ENCODE measurements at regions not wholly inside any gene's neighbourhood (a gene's known extent, or its start where the extent isn't known, plus 50 kb on each side); places are given as distances from the start of the nearest gene placed in this dataset.
A peak's percentile ranks its signal among the peaks of the same experiment; 100 is the strongest.
"Not testable (repeated sequence)": the region's sequence is repeated elsewhere in the genome, so short reads cannot be mapped to it uniquely, and the experiment has no call there.

DNA sequence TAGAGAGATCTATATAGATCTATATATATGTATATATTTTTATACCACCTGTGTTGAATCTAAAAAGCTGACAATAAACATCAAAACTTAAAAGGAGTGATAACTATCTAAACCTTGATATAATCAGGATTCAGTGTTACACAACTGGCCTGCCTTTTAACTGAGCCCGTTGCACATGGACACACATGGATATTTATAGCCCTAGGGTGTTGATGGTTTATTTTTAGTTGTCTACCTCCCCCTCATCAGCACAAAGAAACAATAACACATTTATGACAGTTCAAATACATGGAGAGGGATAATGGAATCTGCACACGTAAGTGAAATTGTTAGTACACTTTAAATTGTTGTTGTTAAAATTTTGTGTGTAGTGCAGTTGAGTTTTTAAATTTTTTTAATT, 336.9 kb downstream of the ZNF248 start:
- no peaks in the 10 kb centered on the region for H3K9me3 ChIP-seq (ENCODE audit: insufficient read depth, low read depth, low read length)
- no peak overlapping the region for H3K4me2 ChIP-seq (ENCODE audit: low read depth, low read length, poor library complexity, severe bottlenecking)
- no peaks in the 10 kb centered on the region for H3F3A ChIP-seq (ENCODE audit: low read depth)

DNA sequence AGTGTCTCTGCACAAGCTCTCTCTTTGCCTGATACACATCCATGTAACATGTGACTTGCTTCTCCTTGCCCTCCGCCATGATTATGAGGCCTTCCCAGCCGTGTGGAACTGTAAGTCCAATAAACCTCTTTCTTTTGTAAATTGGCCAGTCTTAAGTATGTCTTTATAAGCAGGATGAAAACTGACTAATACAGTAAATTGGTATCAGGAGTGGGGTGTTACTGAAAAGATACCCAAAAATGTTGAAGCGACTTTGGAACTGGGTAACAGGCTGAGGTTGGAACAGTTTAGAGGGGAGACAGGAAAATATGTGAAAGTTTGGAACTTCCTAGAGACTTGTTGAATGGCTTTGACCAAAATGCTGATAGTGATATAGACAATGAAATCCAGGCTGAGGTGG, 346.9 kb downstream of the ZNF248 start:
- H3K4me3 ChIP-seq (ENCODE audit: low read length, poor library complexity, severe bottlenecking); H3K79me2 ChIP-seq (ENCODE audit: insufficient read depth, low read length); H3K4me1 ChIP-seq (ENCODE audit: insufficient read depth, low read length, poor library complexity, severe bottlenecking); H2AFZ ChIP-seq (ENCODE audit: low read length); H3F3A ChIP-seq (ENCODE audit: low read depth); H4K20me1 ChIP-seq (ENCODE audit: insufficient read depth, low read length, poor library complexity, severe bottlenecking); H3K9me3 ChIP-seq (ENCODE audit: insufficient read depth, low read depth, low read length); H3K36me3 ChIP-seq (ENCODE audit: insufficient read depth, low read length); H3K4me2 ChIP-seq (ENCODE audit: low read depth, low read length, poor library complexity, severe bottlenecking); H3K27me3 ChIP-seq (ENCODE audit: insufficient read depth, low read length, poor library complexity, severe bottlenecking); H3K9me2 ChIP-seq (replicated peaks; ENCODE audit: low read depth, low read length); H3K9ac ChIP-seq (ENCODE audit: low read depth, low read length, poor library complexity, severe bottlenecking): not testable (repeated sequence)

More for the DNA sequence above, 336.9 kb downstream of the ZNF248 start:
- Histone ChIP-seq H3K9ac (ENCODE audit: low read depth, low read length, poor library complexity, severe bottlenecking) (no peak overlapping the region), H3K4me3 (ENCODE audit: low read length, poor library complexity, severe bottlenecking) (no peak overlapping the region), H3K36me3 (ENCODE audit: insufficient read depth, low read length) (no peaks in the 10 kb centered on the region), H3K27me3 (ENCODE audit: insufficient read depth, low read length, poor library complexity, severe bottlenecking) (no peaks in the 10 kb centered on the region), H3K79me2 (ENCODE audit: insufficient read depth, low read length) (no peaks in the 10 kb centered on the region), H3K4me1 (ENCODE audit: insufficient read depth, low read length, poor library complexity, severe bottlenecking) (no peaks in the 10 kb centered on the region), H4K20me1 (ENCODE audit: insufficient read depth, low read length, poor library complexity, severe bottlenecking) (no peaks in the 10 kb centered on the region), H3K9me2 (replicated peaks; ENCODE audit: low read depth, low read length) (no peaks in the 10 kb centered on the region), H2AFZ (ENCODE audit: low read length) (no peak overlapping the region)
- TF ChIP-seq EZH2phosphoT487 (IDR thresholded peaks at IDR 0.05; ENCODE audit: borderline replicate concordance): no peak
- TF ChIP-seq, protein P1, sequence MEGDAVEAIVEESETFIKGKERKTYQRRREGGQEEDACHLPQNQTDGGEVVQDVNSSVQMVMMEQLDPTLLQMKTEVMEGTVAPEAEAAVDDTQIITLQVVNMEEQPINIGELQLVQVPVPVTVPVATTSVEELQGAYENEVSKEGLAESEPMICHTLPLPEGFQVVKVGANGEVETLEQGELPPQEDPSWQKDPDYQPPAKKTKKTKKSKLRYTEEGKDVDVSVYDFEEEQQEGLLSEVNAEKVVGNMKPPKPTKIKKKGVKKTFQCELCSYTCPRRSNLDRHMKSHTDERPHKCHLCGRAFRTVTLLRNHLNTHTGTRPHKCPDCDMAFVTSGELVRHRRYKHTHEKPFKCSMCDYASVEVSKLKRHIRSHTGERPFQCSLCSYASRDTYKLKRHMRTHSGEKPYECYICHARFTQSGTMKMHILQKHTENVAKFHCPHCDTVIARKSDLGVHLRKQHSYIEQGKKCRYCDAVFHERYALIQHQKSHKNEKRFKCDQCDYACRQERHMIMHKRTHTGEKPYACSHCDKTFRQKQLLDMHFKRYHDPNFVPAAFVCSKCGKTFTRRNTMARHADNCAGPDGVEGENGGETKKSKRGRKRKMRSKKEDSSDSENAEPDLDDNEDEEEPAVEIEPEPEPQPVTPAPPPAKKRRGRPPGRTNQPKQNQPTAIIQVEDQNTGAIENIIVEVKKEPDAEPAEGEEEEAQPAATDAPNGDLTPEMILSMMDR (conservative IDR thresholded peaks at IDR 0.05; ENCODE audit: low read length): no peak

DNA sequence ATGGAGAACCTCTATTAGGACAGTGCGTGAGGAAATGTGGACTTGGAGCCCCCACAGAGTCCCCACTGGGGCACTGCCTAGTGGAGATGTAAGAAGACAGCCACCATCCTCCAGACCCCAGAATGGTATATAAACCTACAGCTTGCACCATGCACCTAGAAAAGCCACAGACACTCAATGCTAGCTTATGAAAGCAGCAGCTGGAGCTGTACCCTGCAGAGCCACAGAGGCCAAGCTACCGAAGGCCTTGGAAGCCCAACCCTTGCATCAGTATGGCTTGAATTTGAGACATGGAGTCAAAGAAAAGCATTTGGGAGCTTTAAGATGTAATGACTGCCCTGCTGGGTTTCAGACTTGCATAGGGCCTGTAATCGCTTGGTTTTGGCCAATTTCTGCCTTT, 361.3 kb downstream of the ZNF248 start:
- Histone ChIP-seq H3K79me2 (ENCODE audit: insufficient read depth, low read length) (no peaks in the 10 kb centered on the region), H3K9me2 (replicated peaks; ENCODE audit: low read depth, low read length) (no peaks in the 10 kb centered on the region), H3K27me3 (ENCODE audit: insufficient read depth, low read length, poor library complexity, severe bottlenecking) (no peaks in the 10 kb centered on the region), H4K20me1 (ENCODE audit: insufficient read depth, low read length, poor library complexity, severe bottlenecking) (no peaks in the 10 kb centered on the region), H3F3A (ENCODE audit: low read depth) (no peaks in the 10 kb centered on the region), H3K4me3 (ENCODE audit: low read length, poor library complexity, severe bottlenecking) (no peak overlapping the region), H2AFZ (ENCODE audit: low read length) (no peak overlapping the region), H3K4me2 (ENCODE audit: low read depth, low read length, poor library complexity, severe bottlenecking) (no peak overlapping the region), H3K4me1 (ENCODE audit: insufficient read depth, low read length, poor library complexity, severe bottlenecking) (no peaks in the 10 kb centered on the region), H3K9me3 (ENCODE audit: insufficient read depth, low read depth, low read length) (no peaks in the 10 kb centered on the region), H3K9ac (ENCODE audit: low read depth, low read length, poor library complexity, severe bottlenecking) (no peak overlapping the region), H3K36me3 (ENCODE audit: insufficient read depth, low read length) (no peaks in the 10 kb centered on the region)
- TF ChIP-seq, protein P1 (conservative IDR thresholded peaks at IDR 0.05; ENCODE audit: low read length): no peak

DNA sequence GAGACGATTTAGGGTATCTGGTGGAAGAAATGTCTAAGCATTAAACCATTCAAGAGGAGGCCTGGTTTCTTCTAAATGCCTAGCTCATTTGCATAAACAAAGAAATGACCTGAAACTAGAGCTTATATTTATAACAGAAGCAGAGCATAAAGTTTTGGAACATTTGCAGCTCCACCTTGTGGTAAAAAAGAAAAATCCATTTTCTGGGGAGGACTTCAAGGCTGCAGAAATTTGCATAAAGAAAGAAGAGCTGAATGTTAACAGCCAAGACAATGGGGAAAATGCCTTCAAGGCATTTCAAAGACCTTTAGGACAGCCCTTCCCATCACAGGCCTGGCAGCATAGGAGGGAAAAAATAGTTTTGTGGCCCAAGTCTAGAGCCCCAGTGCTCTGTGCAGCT, 362.0 kb downstream of the ZNF248 start:
- Histone ChIP-seq H3K4me3 (ENCODE audit: low read length, poor library complexity, severe bottlenecking) (no peak overlapping the region), H3K9me2 (replicated peaks; ENCODE audit: low read depth, low read length) (no peaks in the 10 kb centered on the region), H3K36me3 (ENCODE audit: insufficient read depth, low read length) (no peaks in the 10 kb centered on the region), H3K27me3 (ENCODE audit: insufficient read depth, low read length, poor library complexity, severe bottlenecking) (no peaks in the 10 kb centered on the region), H3K4me1 (ENCODE audit: insufficient read depth, low read length, poor library complexity, severe bottlenecking) (no peaks in the 10 kb centered on the region), H3K9ac (ENCODE audit: low read depth, low read length, poor library complexity, severe bottlenecking) (no peak overlapping the region), H3K4me2 (ENCODE audit: low read depth, low read length, poor library complexity, severe bottlenecking) (no peak overlapping the region), H4K20me1 (ENCODE audit: insufficient read depth, low read length, poor library complexity, severe bottlenecking) (no peaks in the 10 kb centered on the region), H3K9me3 (ENCODE audit: insufficient read depth, low read depth, low read length) (no peaks in the 10 kb centered on the region), H3K79me2 (ENCODE audit: insufficient read depth, low read length) (no peaks in the 10 kb centered on the region), H3F3A (ENCODE audit: low read depth) (no peaks in the 10 kb centered on the region), H2AFZ (ENCODE audit: low read length) (no peak overlapping the region)
- TF ChIP-seq, protein P1 (conservative IDR thresholded peaks at IDR 0.05; ENCODE audit: low read length): peak; percentile 50
- no peak for TF ChIP-seq EZH2phosphoT487 (IDR thresholded peaks at IDR 0.05; ENCODE audit: borderline replicate concordance)

DNA sequence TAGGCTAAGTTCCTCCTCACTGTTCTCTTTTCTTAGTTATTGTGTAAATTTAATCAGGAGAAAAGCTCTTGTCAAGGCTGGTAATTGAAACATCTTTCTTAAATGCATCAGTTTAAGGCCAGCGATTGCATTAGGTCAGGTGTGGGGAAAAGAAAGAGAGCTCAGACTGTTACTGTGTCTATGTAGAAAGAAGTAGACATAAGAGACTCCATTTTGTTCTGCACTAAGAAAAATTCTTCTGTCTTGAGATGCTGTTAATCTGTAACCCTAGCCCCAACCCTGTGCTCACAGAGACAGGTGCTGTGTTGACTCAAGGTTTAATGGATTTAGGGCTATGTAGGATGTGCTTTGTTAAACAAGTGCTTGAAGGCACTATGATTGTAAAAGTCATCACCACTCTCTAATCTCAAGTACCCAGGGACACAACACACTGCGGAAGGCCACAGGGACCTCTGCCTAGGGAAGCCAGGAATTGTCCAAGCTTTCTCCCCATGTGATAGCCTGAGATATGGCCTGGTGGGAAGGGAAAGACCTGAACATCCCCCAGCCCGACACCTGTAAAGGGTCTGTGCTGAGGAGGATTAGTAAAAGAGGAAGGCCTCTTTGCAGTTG, 364.1 kb downstream of the ZNF248 start:
- not testable (repeated sequence) for H3K9me3 ChIP-seq (ENCODE audit: insufficient read depth, low read depth, low read length); H3K27me3 ChIP-seq (ENCODE audit: insufficient read depth, low read length, poor library complexity, severe bottlenecking); H3K36me3 ChIP-seq (ENCODE audit: insufficient read depth, low read length)

More for the DNA sequence above, 364.1 kb downstream of the ZNF248 start:
- not testable (repeated sequence) for H3K79me2 ChIP-seq (ENCODE audit: insufficient read depth, low read length); H3F3A ChIP-seq (ENCODE audit: low read depth); H2AFZ ChIP-seq (ENCODE audit: low read length); H3K4me1 ChIP-seq (ENCODE audit: insufficient read depth, low read length, poor library complexity, severe bottlenecking); H4K20me1 ChIP-seq (ENCODE audit: insufficient read depth, low read length, poor library complexity, severe bottlenecking); H3K4me3 ChIP-seq (ENCODE audit: low read length, poor library complexity, severe bottlenecking); H3K4me2 ChIP-seq (ENCODE audit: low read depth, low read length, poor library complexity, severe bottlenecking); H3K9me2 ChIP-seq (replicated peaks; ENCODE audit: low read depth, low read length); H3K9ac ChIP-seq (ENCODE audit: low read depth, low read length, poor library complexity, severe bottlenecking)

Measured in Loucy (cell line).